Transverse colon (tissue), 3 donors: ENCODE measurements at regions not wholly inside any gene's neighbourhood (a gene's known extent, or its start where the extent isn't known, plus 50 kb on each side); places are given as distances from the start of the nearest gene placed in this dataset.

Experiments used
- CTCF ChIP-seq, 5 experiments: fragments of 200-600 bp in 3 of 5; fragments of 450-650 bp in 2 of 5; sonication (generic) in 3 of 5; IDR thresholded peaks; 1 replicate in 2 of 5; 2 replicates in 3 of 5; pipeline ENCODE4 v1.5.1; 2016 to 2017; ENCODE audit warnings: antibody characterized with exemption in 5 of 5, inconsistent platforms in 3 of 5, mild to moderate bottlenecking in 2 of 5, moderate library complexity in 1 of 5
- EP300 ChIP-seq: sonication (generic); formaldehyde crosslinking; IDR thresholded peaks from one replicate; pipeline ENCODE4 v1.6.1; 2017; ENCODE audit warnings: antibody characterized with exemption, low read depth
- POLR2A ChIP-seq: fragments of 450-650 bp; IDR thresholded peaks from one replicate; pipeline ENCODE4 v1.6.1; 2016; ENCODE audit warnings: antibody characterized with exemption, mild to moderate bottlenecking, moderate library complexity

DNA sequence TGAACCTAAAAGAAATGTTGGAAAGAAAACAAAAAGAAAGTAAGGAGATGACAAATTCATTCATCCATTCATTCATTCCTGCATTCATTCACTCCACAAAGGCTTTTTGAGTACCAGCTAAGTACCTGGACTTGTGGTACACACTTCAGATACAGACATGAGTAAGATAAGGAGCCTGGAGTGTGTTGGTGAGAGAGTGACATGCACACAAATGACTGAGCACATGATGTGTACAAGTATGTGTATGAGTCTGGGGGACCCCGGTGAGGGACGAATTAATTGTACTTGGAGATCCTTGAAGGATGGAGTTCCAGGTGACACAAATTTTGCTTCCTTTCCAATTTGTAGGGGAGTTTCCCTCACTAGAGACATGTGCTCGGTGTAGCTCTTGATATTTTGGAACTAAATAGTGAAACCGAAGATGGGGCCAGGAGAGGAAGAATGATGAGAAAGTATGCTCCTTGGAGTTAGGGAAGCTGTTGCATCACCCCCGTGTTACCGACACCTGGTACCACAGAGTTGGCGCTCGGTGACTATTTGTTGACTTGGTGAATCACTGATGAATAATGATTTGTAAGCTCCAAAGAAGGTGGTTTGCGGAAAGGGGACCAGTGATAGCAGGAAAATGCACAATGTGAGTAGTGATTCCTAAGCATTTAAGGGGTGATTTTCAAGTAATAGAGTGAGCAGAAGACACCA is 509.8 kb downstream of the CCDC171 start:
- no peak for TF ChIP-seq EP300
- TF ChIP-seq CTCF (IDR thresholded peaks at IDR 0.05): no peak
- TF ChIP-seq POLR2A: no peak
